NCI-H2029 treated with DMSO at 0.1 percent for 48 hours (cell line): ENCODE measurements at regions not wholly inside any gene's neighbourhood (a gene's known extent, or its start where the extent isn't known, plus 50 kb on each side); places are given as distances from the start of the nearest gene placed in this dataset.

ENCODE experiments used
- DNase-seq: peaks from one replicate; lab custom pipeline; 2025; lab: John Stamatoyannopoulos, UW

GRCh38 chr3:64316971-64317370 is 91.7 kb upstream of the PRICKLE2 start:
- DNase-seq = no peak

- no peak for DNase-seq
Measured at GRCh38 chr3:64311424-64312061, 86.3 kb upstream of the PRICKLE2 start.

DNA sequence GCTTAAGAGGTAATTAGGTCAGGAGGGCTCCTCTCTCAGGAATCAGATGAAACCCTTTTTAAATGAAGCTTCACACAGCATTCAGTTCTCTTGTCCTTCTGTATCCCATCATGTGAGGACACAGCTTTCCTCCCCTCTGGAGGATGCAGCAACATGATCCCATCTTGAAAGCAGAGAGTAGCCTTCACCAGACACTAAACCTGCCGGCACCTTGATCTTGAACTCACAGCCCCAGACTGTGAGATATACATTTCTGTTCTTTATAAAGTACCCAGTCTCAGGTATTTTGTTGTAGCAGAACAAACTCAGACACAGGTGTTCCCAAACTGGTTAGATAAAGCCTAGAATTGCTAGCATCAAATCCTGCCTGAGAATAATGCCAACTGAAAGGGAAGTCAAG is 83.7 kb upstream of the PRICKLE2 start:
- no peak for DNase-seq

GRCh38 chr3:64306745-64307144 is 81.5 kb upstream of the PRICKLE2 start:
- no peak for DNase-seq

DNA sequence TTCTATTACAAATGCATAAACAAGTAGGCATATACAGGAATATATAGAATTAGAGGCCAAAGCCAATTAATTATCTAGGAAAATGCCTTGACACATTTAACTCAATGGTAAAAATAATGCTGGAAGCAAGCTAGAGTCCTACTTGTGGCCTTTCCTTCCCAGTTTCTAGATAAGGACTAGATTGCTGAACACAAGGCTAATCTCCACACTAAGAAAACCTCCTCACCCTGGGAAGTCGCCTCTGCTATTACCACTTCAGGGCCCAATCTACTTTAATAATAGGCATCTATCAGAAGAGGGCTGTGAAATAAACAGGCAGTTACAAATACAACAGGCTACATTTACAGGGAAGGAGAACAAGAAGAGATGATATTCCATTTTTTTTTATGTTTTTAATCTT is 80.5 kb upstream of the PRICKLE2 start:
- DNase-seq = no peak

GRCh38 chr3:64304828-64305410 is 79.7 kb upstream of the PRICKLE2 start:
- DNase-seq = no peak

GRCh38 chr3:64303881-64304280 is 78.6 kb upstream of the PRICKLE2 start:
- DNase-seq = no peak

DNA sequence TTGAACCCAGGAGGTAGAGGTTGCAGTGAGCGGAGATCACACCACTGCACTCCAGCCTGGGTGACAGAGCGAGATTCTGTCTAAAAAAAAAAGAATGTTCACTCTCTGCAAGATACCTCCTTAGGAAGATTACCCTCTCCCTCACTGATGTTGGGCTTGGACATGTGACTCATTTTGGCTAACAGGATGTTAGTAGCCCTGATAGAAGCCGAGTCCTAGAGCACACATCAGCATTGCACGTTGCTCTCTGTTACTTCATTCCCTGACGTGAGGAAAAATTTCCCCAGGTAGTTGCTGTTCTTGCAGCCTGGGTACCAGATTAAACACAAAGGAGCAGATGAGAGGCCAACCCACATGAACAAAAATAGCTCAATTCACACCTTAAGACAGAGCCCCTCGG is 78.1 kb upstream of the PRICKLE2 start:
- no peak for DNase-seq

- no peak for DNase-seq
Measured at GRCh38 chr3:64301476-64301875, 76.2 kb upstream of the PRICKLE2 start.

GRCh38 chr3:64300790-64301423 is 75.6 kb upstream of the PRICKLE2 start:
- no peak for DNase-seq

GRCh38 chr3:64299206-64299605 is 73.9 kb upstream of the PRICKLE2 start:
- DNase-seq = no peak

GRCh38 chr3:64297563-64297962 is 72.3 kb upstream of the PRICKLE2 start:
- DNase-seq = no peak

DNA sequence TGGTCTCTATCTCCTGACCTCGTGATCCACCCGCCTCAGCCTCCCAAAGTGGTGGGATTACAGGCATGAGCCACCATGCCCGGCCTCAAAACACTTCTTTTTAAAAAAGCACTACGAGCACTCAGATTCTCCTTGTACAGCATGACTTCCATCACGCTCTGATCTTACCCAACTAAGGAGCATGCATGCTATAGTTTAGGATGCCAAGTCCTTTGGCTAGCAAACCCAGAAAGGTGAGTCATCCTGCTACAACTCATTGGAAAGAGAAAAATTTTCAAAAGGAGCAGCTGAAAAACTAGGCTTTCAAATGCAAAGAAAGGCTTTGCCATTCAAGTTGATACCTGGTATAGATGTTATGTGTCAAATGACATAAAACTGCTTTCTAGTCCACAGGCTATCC is 70.3 kb upstream of the PRICKLE2 start:
- DNase-seq = no peak

DNA sequence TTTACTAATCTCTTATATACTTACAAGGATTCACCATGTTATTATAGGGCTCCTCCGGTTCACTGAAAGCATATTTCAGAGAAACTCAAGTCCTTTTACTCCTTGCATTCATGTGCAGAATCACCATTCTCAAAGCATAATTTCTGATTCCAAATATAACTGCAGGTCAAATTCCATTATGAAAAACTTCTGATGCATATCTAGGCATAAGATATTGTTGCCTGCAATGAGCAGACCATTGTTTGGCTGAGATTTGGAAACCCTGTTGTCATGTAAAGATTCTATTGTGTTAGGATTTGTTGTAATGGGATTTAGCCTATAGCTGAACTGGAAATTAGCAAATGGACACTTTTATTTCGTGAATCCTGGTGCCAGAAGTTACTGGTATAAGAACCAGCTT is 69.5 kb upstream of the PRICKLE2 start:
- DNase-seq = no peak

DNA sequence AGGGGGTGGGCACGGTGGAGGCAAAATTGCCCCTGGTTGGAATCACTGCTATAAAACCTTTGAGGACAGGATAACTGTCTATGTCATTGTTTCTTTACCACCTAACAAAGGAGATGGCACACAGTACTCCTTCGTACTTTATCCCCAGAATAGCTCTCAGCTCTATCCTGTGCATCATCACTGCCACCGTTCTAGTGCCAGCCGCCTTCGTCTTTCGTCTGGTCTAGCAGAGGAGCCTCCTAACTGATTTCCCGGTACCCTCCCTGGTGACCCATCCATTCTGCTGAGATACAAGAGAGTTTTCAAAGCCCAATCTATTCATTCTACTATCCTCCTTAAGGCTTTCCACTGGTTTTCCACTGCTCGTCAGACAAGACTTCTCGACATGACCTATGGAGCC is 67.9 kb upstream of the PRICKLE2 start:
- DNase-seq = no peak

DNA sequence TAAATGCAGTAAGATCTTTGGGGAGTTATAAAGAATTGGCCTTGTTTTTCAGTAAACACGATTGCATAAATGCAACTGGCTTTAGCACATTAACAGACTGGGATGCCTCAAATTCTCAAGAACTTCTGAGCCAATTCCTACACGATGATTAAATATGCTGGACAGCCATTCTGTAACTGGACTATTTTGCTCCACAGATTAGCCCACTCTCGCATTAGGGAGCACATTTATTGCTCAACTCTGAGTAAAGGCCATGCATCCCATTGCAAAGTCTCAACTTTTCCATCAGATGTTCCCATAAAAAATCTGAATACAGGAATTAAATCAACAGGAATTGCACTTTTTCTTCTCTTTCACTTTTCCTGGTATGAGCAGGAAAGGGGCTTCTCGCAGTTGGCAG is 66.7 kb upstream of the PRICKLE2 start:
- no peak for DNase-seq

DNA sequence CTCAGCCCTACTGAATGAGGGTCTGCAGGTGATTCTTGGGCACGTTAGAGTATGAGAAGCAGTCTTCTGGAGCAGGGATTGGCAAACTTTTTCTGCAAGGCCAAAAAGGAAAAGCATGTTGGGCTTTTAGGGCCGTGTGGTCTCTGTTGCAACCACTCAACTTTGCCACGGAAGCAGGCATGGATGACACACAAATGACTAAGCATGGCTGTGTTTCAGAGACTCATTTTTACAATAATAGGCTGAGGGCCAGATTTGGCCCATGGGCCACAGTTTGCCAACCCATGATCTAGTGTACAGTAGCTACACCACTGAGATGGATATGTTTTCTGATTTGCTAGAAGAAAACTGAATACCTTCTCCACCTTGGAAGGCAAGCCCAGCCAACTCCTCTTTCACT is 66.1 kb upstream of the PRICKLE2 start:
- no peak for DNase-seq

- DNase-seq = no peak
Measured at GRCh38 chr3:64290864-64291263, 65.6 kb upstream of the PRICKLE2 start.

DNA sequence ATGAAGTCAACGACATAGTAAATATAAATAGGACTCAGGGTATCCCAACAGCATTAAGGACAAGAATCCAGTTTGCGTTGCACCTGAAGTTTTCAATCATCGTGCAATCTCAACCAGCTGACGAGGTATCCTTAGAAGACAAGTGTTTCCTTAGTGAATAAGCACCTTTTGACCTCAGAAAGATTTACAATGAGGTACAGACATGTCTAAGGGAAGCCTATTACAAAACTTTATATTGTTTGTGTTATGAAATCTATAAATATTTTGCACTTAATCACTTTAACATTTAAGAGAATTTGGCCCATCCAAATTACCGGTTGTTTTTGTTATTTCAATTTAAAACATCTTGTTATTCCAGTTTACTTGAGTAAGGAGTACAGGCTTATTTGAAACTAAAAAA is 64.9 kb upstream of the PRICKLE2 start:
- DNase-seq = no peak

GRCh38 chr3:64289622-64290021 is 64.4 kb upstream of the PRICKLE2 start:
- no peak for DNase-seq

- DNase-seq = no peak
Measured at GRCh38 chr3:64278625-64279024, 53.4 kb upstream of the PRICKLE2 start.

DNA sequence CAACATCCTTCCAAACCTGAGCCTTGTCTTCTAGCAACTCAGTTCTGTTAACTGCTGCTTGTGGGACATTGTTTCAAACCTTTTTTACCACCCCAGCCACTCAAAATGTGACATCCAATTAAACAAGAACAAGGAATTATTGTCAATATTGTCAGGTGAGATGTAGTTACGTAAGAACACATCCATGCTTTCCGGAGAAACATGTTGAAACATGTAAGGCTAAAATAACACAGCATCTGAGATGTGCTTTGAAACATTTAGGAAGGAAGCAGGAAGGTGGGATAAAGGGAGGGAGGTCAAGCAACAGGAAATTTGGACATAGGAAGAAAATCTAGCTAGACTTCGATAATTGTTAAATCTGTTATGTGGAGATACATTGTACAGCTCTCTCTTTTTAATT is 50.9 kb upstream of the PRICKLE2 start:
- DNase-seq = no peak
